ENCODE measurements at regions not wholly inside any gene's neighbourhood (a gene's known extent, or its start where the extent isn't known, plus 50 kb on each side); places are given as distances from the start of the nearest gene placed in this dataset.

DNA sequence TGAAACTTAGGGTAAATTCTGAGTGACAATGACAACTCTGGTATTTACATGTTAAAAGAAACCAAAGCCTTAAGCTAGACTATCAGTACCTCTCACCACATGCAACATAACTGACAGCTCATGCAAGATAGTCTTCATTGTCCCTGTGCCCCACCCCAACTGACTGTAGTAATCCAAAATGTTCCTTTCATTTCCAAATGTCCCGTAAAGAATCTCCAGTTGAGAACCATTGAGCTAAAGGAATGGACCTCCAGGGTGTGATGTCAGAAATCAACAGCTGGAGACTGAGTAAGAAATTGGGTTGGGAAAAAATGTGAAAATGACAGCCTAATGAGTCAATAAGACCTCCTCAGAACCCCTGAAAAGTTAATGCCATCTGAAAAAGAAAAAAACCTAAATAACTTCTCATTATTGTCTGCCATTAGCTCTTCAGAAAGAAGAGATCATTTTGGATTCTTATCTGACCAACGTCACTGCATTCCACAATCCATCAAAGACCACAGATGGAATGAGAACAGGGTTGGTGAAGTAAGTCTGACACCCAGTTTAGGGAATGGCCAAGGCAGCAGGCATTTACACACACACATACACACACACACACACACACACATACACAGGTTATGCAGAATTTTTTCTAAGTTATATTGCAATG is 51.7 kb upstream of the ACVR2A start:
- no peaks in the 10 kb centered on the region for H3K36me3 ChIP-seq (ENCODE audit: control insufficient read depth, insufficient read depth, low read length)
- H3K9ac ChIP-seq (ENCODE audit: low read length): no peak overlapping the region
- H3K4me1 ChIP-seq (ENCODE audit: control insufficient read depth, insufficient read depth, low read length): no peaks in the 10 kb centered on the region
- no peak overlapping the region for H3K27ac ChIP-seq (ENCODE audit: low read depth, low read length)
- H3K27me3 ChIP-seq (ENCODE audit: control insufficient read depth, insufficient read depth, low read length): no peaks in the 10 kb centered on the region
- no peak overlapping the region for H3K4me3 ChIP-seq (ENCODE audit: low read length)

DNA sequence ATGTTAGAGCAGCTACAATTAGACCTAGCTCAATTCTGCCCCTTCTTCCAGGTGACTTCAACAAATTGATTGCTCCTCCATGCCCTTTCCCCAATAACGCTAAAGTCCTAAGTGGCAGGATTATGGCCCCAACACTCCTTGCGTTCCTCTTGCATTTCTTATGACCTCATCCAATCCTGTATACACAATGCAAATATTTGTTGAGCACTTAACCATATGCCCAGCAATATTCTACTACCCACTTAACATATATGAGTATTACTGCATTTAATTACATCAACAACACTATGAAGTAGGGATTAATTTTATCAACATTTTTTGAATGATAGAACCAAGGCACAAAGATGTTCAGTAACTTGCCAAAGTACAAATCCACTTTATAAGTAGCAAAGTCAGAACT is 54.2 kb upstream of the ACVR2A start:
- Histone ChIP-seq H3K4me3 (ENCODE audit: low read length) (no peak overlapping the region), H3K27me3 (ENCODE audit: control insufficient read depth, insufficient read depth, low read length) (no peaks in the 10 kb centered on the region), H3K4me1 (ENCODE audit: control insufficient read depth, insufficient read depth, low read length) (no peaks in the 10 kb centered on the region), H3K36me3 (ENCODE audit: control insufficient read depth, insufficient read depth, low read length) (no peaks in the 10 kb centered on the region), H3K9ac (ENCODE audit: low read length) (no peak overlapping the region), H3K27ac (ENCODE audit: low read depth, low read length) (no peak overlapping the region)

DNA sequence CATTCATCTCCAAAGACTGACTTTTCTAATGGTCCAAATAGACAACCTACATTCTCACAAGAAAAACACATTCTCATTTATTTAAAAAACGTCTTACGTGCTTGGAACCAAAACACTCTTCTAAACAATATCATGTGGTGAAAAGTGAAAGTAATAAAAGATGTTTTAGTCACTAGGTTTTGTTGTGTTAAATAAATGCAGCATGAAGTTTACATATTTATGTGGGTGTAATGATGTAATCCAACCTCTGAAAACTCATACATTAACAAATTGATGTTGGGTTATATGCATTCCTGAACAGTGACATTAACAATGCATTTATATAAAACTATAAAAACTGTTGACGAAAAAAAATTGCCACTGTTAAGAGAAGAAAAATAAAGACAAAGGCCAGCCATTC is 55.1 kb upstream of the ACVR2A start:
- Histone ChIP-seq H3K27ac (ENCODE audit: low read depth, low read length) (no peak overlapping the region), H3K4me1 (ENCODE audit: control insufficient read depth, insufficient read depth, low read length) (no peaks in the 10 kb centered on the region), H3K4me3 (ENCODE audit: low read length) (no peak overlapping the region), H3K36me3 (ENCODE audit: control insufficient read depth, insufficient read depth, low read length) (no peaks in the 10 kb centered on the region), H3K9ac (ENCODE audit: low read length) (no peak overlapping the region), H3K27me3 (ENCODE audit: control insufficient read depth, insufficient read depth, low read length) (no peaks in the 10 kb centered on the region)

DNA sequence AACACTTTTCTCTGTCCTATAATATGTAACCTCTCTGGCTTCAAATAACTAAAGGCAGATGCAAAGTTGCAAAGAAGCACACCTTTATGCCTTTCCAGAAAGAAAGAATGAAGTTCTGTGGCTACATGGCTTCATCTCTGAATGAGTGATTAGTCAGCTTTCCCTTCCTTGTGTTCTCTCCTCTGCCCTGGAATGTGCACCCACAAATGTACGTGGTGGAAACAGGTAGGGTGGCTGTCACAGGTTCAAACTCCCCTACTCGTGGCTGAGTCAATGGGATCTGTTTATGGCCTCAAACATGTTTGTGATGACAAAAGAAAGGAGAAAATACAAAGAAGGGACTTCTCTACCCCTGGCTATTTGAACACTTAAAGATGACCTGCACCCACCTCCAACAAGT is 55.5 kb upstream of the ACVR2A start:
- Histone ChIP-seq H3K4me1 (ENCODE audit: control insufficient read depth, insufficient read depth, low read length) (no peaks in the 10 kb centered on the region), H3K27ac (ENCODE audit: low read depth, low read length) (no peak overlapping the region), H3K9ac (ENCODE audit: low read length) (no peak overlapping the region), H3K4me3 (ENCODE audit: low read length) (no peak overlapping the region), H3K36me3 (ENCODE audit: control insufficient read depth, insufficient read depth, low read length) (no peaks in the 10 kb centered on the region), H3K27me3 (ENCODE audit: control insufficient read depth, insufficient read depth, low read length) (no peaks in the 10 kb centered on the region)

DNA sequence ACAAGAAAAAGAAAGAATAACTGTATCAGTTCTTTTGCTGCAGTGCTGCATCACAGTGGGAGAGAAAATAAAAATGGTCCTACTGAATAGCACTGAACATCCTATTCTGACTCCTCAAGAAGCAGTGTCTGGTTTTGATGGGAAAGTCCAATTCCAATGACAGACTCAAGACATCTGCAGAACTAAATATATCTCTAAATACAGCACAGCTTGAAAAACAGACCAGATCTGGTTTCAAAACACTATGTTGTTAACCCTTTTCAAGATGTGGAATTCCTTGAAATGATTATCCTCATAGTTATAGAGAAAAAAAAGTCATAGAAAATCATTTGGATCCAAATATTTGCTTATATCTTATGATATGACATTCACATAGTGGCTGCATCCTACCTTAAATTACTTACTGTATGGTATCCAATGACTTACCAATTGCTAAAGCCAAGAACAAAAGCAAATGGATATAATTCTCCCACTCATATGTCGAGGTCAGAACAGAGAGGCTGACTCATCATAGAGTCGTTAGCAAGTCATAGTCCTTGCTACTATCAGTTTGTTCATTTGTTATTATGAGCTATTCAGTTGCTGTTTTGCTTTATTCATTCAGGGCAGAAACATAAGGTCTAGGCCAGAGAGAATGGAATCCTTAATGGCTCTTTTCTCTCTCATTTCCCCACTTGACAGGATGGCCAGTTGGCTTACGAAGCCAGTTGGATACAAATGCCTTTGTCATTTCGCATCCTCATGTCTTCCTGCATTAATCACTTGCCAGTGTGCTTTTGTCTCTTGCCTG is 62.5 kb upstream of the ACVR2A start:
- no peak overlapping the region for H3K27ac ChIP-seq (ENCODE audit: low read depth, low read length)
- H3K9ac ChIP-seq (ENCODE audit: low read length): no peak overlapping the region
- no peaks in the 10 kb centered on the region for H3K27me3 ChIP-seq (ENCODE audit: control insufficient read depth, insufficient read depth, low read length)
- H3K4me1 ChIP-seq (ENCODE audit: control insufficient read depth, insufficient read depth, low read length): no peaks in the 10 kb centered on the region
- no peak overlapping the region for H3K4me3 ChIP-seq (ENCODE audit: low read length)
- no peaks in the 10 kb centered on the region for H3K36me3 ChIP-seq (ENCODE audit: control insufficient read depth, insufficient read depth, low read length)

DNA sequence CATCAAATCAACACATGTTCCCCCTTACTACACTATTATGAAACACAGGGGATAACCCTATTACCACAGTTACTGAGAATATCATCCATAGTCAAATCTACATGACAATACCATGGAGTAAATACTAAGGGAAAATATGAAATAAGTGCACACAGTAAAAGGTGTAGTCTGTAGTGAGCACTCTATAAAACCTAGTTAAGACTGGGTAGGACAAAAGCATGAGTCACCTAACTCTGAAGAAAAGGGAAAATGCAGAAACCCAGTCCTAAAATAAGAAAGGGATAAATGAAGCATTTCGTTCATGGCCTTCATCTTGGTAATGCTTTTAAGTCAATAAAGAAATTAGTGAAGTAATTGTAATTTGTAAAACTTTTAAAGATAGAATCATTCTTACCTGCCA is 65.4 kb upstream of the ACVR2A start:
- no peaks in the 10 kb centered on the region for H3K36me3 ChIP-seq (ENCODE audit: control insufficient read depth, insufficient read depth, low read length)
- H3K4me1 ChIP-seq (ENCODE audit: control insufficient read depth, insufficient read depth, low read length): no peaks in the 10 kb centered on the region
- no peak overlapping the region for H3K9ac ChIP-seq (ENCODE audit: low read length)
- H3K4me3 ChIP-seq (ENCODE audit: low read length): no peak overlapping the region
- H3K27me3 ChIP-seq (ENCODE audit: control insufficient read depth, insufficient read depth, low read length): no peaks in the 10 kb centered on the region
- no peak overlapping the region for H3K27ac ChIP-seq (ENCODE audit: low read depth, low read length)

DNA sequence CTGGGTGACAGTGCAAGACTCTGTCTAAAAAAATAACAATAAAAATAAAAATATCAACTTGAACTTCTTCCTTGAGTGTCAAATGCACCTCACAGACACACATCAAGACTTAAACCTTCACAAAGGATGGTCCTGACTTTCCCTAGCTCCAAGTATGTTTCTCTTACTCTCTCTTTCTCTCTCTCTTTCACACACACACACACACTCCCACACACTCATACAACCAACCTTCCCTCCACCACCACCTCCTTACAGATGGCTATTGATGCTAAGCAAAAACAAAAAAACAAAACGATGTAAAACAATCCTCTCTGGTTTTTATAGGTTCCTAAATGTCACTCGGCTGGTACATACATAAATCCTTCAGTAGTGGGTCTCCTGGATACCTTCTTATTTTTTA is 67.4 kb upstream of the ACVR2A start:
- Histone ChIP-seq H3K9ac (ENCODE audit: low read length) (no peak overlapping the region), H3K4me1 (ENCODE audit: control insufficient read depth, insufficient read depth, low read length) (no peaks in the 10 kb centered on the region), H3K36me3 (ENCODE audit: control insufficient read depth, insufficient read depth, low read length) (no peaks in the 10 kb centered on the region)

DNA sequence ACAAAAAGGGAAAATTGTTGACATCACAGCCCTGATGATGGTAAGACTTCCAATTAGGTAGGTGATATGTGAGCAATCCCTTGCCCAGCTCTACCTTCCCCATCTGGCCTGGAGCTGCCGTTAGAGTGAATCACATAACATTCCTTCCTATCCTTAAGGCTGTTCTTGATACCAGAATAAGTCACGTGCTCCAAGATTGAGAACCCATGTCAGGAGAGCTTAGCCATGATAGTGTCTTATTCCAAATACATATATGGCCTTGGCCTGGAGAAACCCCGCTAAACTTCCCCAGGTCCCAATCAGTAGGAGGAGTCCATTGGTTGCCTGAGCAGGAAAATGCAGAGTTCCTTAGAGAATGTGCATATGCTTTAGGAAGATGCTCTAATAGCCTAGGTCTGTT is 70.0 kb upstream of the ACVR2A start:
- H3K27me3 ChIP-seq (ENCODE audit: control insufficient read depth, insufficient read depth, low read length): no peaks in the 10 kb centered on the region
- no peaks in the 10 kb centered on the region for H3K36me3 ChIP-seq (ENCODE audit: control insufficient read depth, insufficient read depth, low read length)
- H3K9ac ChIP-seq (ENCODE audit: low read length): no peak overlapping the region
- H3K27ac ChIP-seq (ENCODE audit: low read depth, low read length): no peak overlapping the region
- H3K4me1 ChIP-seq (ENCODE audit: control insufficient read depth, insufficient read depth, low read length): no peaks in the 10 kb centered on the region
- H3K4me3 ChIP-seq (ENCODE audit: low read length): no peak overlapping the region

More for the DNA sequence above, 67.4 kb upstream of the ACVR2A start:
- Histone ChIP-seq H3K27me3 (ENCODE audit: control insufficient read depth, insufficient read depth, low read length) (no peaks in the 10 kb centered on the region), H3K4me3 (ENCODE audit: low read length) (no peak overlapping the region), H3K27ac (ENCODE audit: low read depth, low read length) (no peak overlapping the region)

DNA sequence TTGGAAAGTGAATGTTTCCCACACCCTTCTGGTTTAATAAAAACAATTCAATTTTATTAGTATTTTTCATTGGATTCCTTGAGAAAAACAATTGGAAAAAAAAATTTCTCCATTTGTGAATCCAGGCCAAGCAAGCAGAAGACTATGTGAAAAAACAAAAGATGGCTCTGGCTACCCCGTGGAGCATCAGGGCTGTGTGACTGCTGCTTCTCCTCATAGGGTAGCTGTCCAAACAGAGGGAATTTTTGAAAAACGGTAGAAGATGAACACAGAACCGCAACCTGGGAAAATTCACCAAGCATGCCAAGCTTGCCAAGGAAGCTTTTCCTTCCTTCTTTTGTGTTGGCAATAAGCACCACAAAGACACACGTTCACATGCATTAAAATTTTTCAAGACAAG is 71.3 kb upstream of the ACVR2A start:
- H3K4me3 ChIP-seq (ENCODE audit: low read length): no peak overlapping the region
- H3K4me1 ChIP-seq (ENCODE audit: control insufficient read depth, insufficient read depth, low read length): no peaks in the 10 kb centered on the region
- H3K9ac ChIP-seq (ENCODE audit: low read length): no peak overlapping the region
- H3K36me3 ChIP-seq (ENCODE audit: control insufficient read depth, insufficient read depth, low read length): no peaks in the 10 kb centered on the region
- no peaks in the 10 kb centered on the region for H3K27me3 ChIP-seq (ENCODE audit: control insufficient read depth, insufficient read depth, low read length)
- no peak overlapping the region for H3K27ac ChIP-seq (ENCODE audit: low read depth, low read length)

DNA sequence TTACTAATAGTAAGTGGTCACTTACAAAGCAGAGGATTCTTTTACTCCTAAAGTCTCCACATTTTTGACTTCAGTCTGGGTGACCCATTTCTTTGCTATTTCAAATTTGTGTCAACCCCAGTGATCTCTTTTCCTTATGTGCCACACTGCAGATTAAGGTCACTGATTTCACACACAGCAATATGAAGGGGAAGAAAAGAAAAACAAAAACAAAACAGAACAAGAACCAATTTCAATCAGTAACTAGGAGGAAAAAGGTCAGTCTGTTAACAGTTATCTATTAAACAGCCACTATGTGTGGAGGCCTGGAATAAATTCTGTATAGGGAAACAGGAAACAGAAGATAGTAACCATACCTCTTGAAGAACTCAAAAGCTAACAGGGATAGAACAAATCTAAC is 72.0 kb upstream of the ACVR2A start:
- Histone ChIP-seq H3K4me3 (ENCODE audit: low read length) (no peak overlapping the region), H3K27me3 (ENCODE audit: control insufficient read depth, insufficient read depth, low read length) (no peaks in the 10 kb centered on the region), H3K9ac (ENCODE audit: low read length) (no peak overlapping the region), H3K27ac (ENCODE audit: low read depth, low read length) (no peak overlapping the region), H3K4me1 (ENCODE audit: control insufficient read depth, insufficient read depth, low read length) (no peaks in the 10 kb centered on the region), H3K36me3 (ENCODE audit: control insufficient read depth, insufficient read depth, low read length) (no peaks in the 10 kb centered on the region)

DNA sequence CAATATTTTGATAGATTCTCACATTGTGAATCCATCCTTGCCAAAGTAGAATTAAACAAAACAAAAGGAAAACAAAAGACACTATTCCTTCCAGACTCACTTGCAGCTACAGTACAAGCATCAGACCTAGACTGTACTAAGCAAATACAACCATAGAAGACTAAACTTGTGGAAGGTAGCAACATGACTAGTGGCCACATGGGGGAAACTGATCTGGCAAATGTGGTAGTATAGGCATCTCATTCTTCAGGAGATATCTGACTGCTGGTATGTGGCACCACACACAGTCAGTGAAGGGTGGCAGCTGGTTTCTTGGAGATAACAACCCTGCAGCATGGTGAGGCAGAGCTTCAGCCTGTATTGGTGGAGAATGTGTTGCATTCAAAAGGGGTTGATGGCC is 81.0 kb upstream of the ACVR2A start:
- Histone ChIP-seq H3K4me3 (ENCODE audit: low read length) (no peak overlapping the region), H3K27me3 (ENCODE audit: control insufficient read depth, insufficient read depth, low read length) (no peaks in the 10 kb centered on the region), H3K9ac (ENCODE audit: low read length) (no peak overlapping the region), H3K27ac (ENCODE audit: low read depth, low read length) (no peak overlapping the region), H3K4me1 (ENCODE audit: control insufficient read depth, insufficient read depth, low read length) (no peaks in the 10 kb centered on the region), H3K36me3 (ENCODE audit: control insufficient read depth, insufficient read depth, low read length) (no peaks in the 10 kb centered on the region)

DNA sequence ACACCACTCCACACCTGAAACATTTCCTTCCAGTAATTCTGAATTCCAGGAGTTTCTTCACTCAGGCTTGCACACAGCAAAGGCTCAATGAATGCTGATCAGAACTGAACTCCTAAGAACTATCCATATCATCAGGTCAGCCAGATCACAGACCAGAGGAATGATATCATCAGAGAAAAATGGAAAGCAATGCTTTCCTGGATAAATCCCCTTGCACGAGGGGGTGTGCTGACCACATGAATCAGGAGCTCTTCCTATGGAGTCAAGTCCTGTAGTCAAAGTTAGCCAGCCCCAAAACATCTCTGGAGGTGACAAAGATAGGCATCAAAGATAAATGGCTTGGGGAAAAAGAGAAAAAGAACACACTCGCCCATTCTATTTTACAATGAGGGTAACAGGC is 83.8 kb upstream of the ACVR2A start:
- no peak overlapping the region for H3K27ac ChIP-seq (ENCODE audit: low read depth, low read length)
- no peaks in the 10 kb centered on the region for H3K4me1 ChIP-seq (ENCODE audit: control insufficient read depth, insufficient read depth, low read length)
- H3K9ac ChIP-seq (ENCODE audit: low read length): no peak overlapping the region
- H3K36me3 ChIP-seq (ENCODE audit: control insufficient read depth, insufficient read depth, low read length): no peaks in the 10 kb centered on the region
- H3K4me3 ChIP-seq (ENCODE audit: low read length): no peak overlapping the region
- no peaks in the 10 kb centered on the region for H3K27me3 ChIP-seq (ENCODE audit: control insufficient read depth, insufficient read depth, low read length)

DNA sequence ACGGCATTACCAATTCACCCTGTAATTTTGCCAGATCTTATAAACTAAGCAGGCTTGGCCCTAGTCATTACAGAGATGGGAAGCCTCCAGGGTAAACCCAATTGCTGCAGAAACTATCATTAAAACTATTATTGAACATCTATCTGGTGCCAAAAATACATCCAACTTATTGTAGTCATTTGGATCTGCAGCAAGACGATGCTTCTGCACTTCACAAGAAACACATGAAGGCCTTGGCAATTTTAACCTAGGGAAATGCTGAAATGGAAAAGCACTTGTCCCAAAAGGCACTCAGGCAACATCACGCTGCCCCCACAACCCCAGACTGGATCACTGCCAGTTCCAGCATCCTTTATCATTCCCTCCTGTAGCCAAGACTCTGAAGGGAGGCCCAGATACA is 85.3 kb upstream of the ACVR2A start:
- H3K36me3 ChIP-seq (ENCODE audit: control insufficient read depth, insufficient read depth, low read length): no peaks in the 10 kb centered on the region
- H3K4me3 ChIP-seq (ENCODE audit: low read length): no peak overlapping the region
- H3K27me3 ChIP-seq (ENCODE audit: control insufficient read depth, insufficient read depth, low read length): no peaks in the 10 kb centered on the region
- no peak overlapping the region for H3K27ac ChIP-seq (ENCODE audit: low read depth, low read length)
- H3K4me1 ChIP-seq (ENCODE audit: control insufficient read depth, insufficient read depth, low read length): no peaks in the 10 kb centered on the region
- H3K9ac ChIP-seq (ENCODE audit: low read length): no peak overlapping the region

Data from rectal smooth muscle tissue (tissue), 1 donor.